HT-29 (cell line): ENCODE measurements at regions not wholly inside any gene's neighbourhood (a gene's known extent, or its start where the extent isn't known, plus 50 kb on each side); places are given as distances from the start of the nearest gene placed in this dataset.
A peak's percentile ranks its signal among the peaks of the same experiment; 100 is the strongest.
"Not testable (repeated sequence)": the region's sequence is repeated elsewhere in the genome, so short reads cannot be mapped to it uniquely, and the experiment has no call there.

ENCODE experiments used
- DNase-seq: peaks from one replicate; pipeline ENCODE4 v3.0.0-alpha.2; 2015; ENCODE audit warnings: low spot score

GRCh38 chr16:85523602-85524364 is 89.3 kb upstream of the GSE1 start:
- no peak for DNase-seq

GRCh38 chr16:85524365-85524629 is 88.8 kb upstream of the GSE1 start:
- DNase-seq = no peak

GRCh38 chr16:85524630-85525419 is 88.3 kb upstream of the GSE1 start:
- no peak for DNase-seq

GRCh38 chr16:85525420-85526184 is 87.5 kb upstream of the GSE1 start:
- DNase-seq = no peak

- no peak for DNase-seq
Observed at GRCh38 chr16:85526185-85526974, 86.7 kb upstream of the GSE1 start.

- DNase-seq = no peak
Observed at GRCh38 chr16:85527042-85527766, 85.9 kb upstream of the GSE1 start.

GRCh38 chr16:85527767-85528297 is 85.3 kb upstream of the GSE1 start:
- no peak for DNase-seq

GRCh38 chr16:85528528-85529387 is 84.4 kb upstream of the GSE1 start:
- DNase-seq = no peak

- peak; percentile 31 for DNase-seq
Observed at GRCh38 chr16:85529489-85530369, 83.4 kb upstream of the GSE1 start.

GRCh38 chr16:85530370-85530739 is 82.8 kb upstream of the GSE1 start:
- no peak for DNase-seq

GRCh38 chr16:85531516-85531915 is 81.6 kb upstream of the GSE1 start:
- DNase-seq = no peak

GRCh38 chr16:85532147-85532546 is 81.0 kb upstream of the GSE1 start:
- DNase-seq = no peak

- DNase-seq = not testable (repeated sequence)
Observed at GRCh38 chr16:85533593-85533992, 79.5 kb upstream of the GSE1 start.

GRCh38 chr16:85534536-85535351 is 78.4 kb upstream of the GSE1 start:
- DNase-seq = no peak

GRCh38 chr16:85535352-85536072 is 77.6 kb upstream of the GSE1 start:
- DNase-seq = no peak

GRCh38 chr16:85536073-85536410 is 77.1 kb upstream of the GSE1 start:
- DNase-seq = no peak
